Endothelial cell of umbilical vein (primary cell): ENCODE measurements at regions not wholly inside any gene's neighbourhood (a gene's known extent, or its start where the extent isn't known, plus 50 kb on each side); places are given as distances from the start of the nearest gene placed in this dataset.
A peak's percentile ranks its signal among the peaks of the same experiment; 100 is the strongest.

Source experiments
- BruUV-seq: library from RNA; stranded (reverse); fragments of 400-500 nt; replicated peaks from 2 replicates; lab custom pipeline; 2021; lab: Mats Ljungman, UMichigan
- CTCF ChIA-PET: fragments of 300-600, 350-600 bp; sonication (Branson Sonifier 250); formaldehyde crosslinking; loops from one replicate; lab custom pipeline; 2021; ENCODE audit warnings: antibody characterized with exemption, inconsistent platforms; lab: Charles Lee
- POLR2A ChIA-PET: fragments of 300-600, 350-600 bp; sonication (Branson Sonifier 250); formaldehyde crosslinking; loops from one replicate; lab custom pipeline; 2021; ENCODE audit warnings: antibody characterized with exemption, inconsistent platforms; lab: Charles Lee
- DNase-seq: peaks from one replicate; pipeline ENCODE4 v3.0.0-alpha.2; 2011; ENCODE audit warnings: low read depth, low spot score
- FAIRE-seq: peaks from 2 replicates; lab custom pipeline; 2011; peaks lifted over from hg19 to GRCh38; lab: Jason Lieb, UNC
- H2AFZ ChIP-seq: 2 replicates; pipeline ENCODE4 v1.6.0; 2012; ENCODE audit warnings: low read depth, low read length, control low read depth, inconsistent platforms
- H3K27ac ChIP-seq: 2 replicates; pipeline ENCODE4 v1.5.1; 2011; ENCODE audit warnings: low read depth, mild to moderate bottlenecking, control low read depth, low read length, moderate library complexity; ENCODE audit not compliant: insufficient read depth
- H3K27me3 ChIP-seq, 2 experiments: 2 replicates each; pipeline versions ENCODE4 v1.6.0 to v1.6.1; 2011; ENCODE audit warnings: low read length in 2 of 2, mixed read lengths in 1 of 2; ENCODE audit not compliant: control insufficient read depth in 2 of 2, insufficient read depth in 2 of 2
- H3K36me3 ChIP-seq, 2 experiments: 2 replicates in 1 of 2; 3 replicates in 1 of 2; pipeline ENCODE4 v1.5.1; 2011; ENCODE audit warnings: low read length in 2 of 2, mild to moderate bottlenecking in 1 of 2, moderate library complexity in 1 of 2; ENCODE audit not compliant: control insufficient read depth in 2 of 2, insufficient read depth in 2 of 2; ENCODE audit errors: extremely low read depth in 1 of 2
- H3K4me1 ChIP-seq: 3 replicates; pipeline ENCODE4 v1.5.1; 2011; ENCODE audit warnings: mild to moderate bottlenecking, low read length; ENCODE audit not compliant: control insufficient read depth, insufficient read depth; ENCODE audit errors: extremely low read depth
- H3K4me2 ChIP-seq: 2 replicates; pipeline ENCODE4 v1.6.1; 2011; ENCODE audit warnings: low read length, control low read depth, mixed read lengths; ENCODE audit not compliant: insufficient read depth
- H3K4me3 ChIP-seq, 3 experiments: fragments of 200-600 bp in 1 of 3; sonication (generic), shearing (Covaris generic) in 1 of 3; replicated peaks in 1 of 3; 2 replicates each; pipeline ENCODE4 v1.5.1; 2011 to 2016; ENCODE audit warnings: control low read depth in 3 of 3, low read length in 3 of 3, mild to moderate bottlenecking in 2 of 3, inconsistent platforms in 1 of 3, low read depth in 1 of 3, moderate library complexity in 1 of 3; ENCODE audit not compliant: insufficient read depth in 1 of 3
- H3K79me2 ChIP-seq: 2 replicates; pipeline ENCODE4 v1.6.0; 2012; ENCODE audit warnings: low read length, inconsistent platforms; ENCODE audit not compliant: control insufficient read depth, insufficient read depth
- H3K9ac ChIP-seq: replicated peaks from 2 replicates; pipeline ENCODE3; 2011; ENCODE audit warnings: low read length, control low read depth; ENCODE audit not compliant: insufficient read depth; ENCODE audit errors: extremely low read depth
- H3K9me1 ChIP-seq: replicated peaks from 3 replicates; pipeline ENCODE4 v1.6.0; 2011; ENCODE audit warnings: mild to moderate bottlenecking, low read length; ENCODE audit not compliant: control insufficient read depth, insufficient read depth; ENCODE audit errors: extremely low read depth
- H3K9me3 ChIP-seq: replicated peaks from 2 replicates; pipeline ENCODE4 v1.5.1; 2012; ENCODE audit warnings: low read length, inconsistent platforms; ENCODE audit not compliant: control insufficient read depth, insufficient read depth
- H4K20me1 ChIP-seq: replicated peaks from 2 replicates; pipeline ENCODE3; 2011; ENCODE audit warnings: mild to moderate bottlenecking, low read length; ENCODE audit not compliant: control insufficient read depth, insufficient read depth; ENCODE audit errors: extremely low read depth
- CTCF ChIP-seq, 2 donors: IDR thresholded peaks; 1 replicate in 1 of 2; 2 replicates in 1 of 2; pipeline ENCODE4 v1.5.1; 2011; ENCODE audit warnings: low read length in 2 of 2, mild to moderate bottlenecking in 2 of 2, moderate library complexity in 2 of 2, control low read depth in 1 of 2, inconsistent platforms in 1 of 2, low read depth in 1 of 2; ENCODE audit not compliant: insufficient read depth in 1 of 2; ENCODE audit errors: extremely low read depth in 1 of 2
- EZH2 ChIP-seq: IDR thresholded peaks from 2 replicates; pipeline ENCODE4 v1.6.1; 2012; ENCODE audit warnings: borderline replicate concordance, low read depth, mild to moderate bottlenecking, moderate library complexity, low read length, inconsistent platforms; ENCODE audit not compliant: severe bottlenecking
- FOS ChIP-seq: IDR thresholded peaks from 2 replicates; pipeline ENCODE4 v1.6.1; 2011; ENCODE audit warnings: mild to moderate bottlenecking, low read length, moderate library complexity, borderline replicate concordance; ENCODE audit not compliant: insufficient read depth
- GATA2 ChIP-seq: IDR thresholded peaks from 2 replicates; pipeline ENCODE4 v1.7.0; 2011; ENCODE audit warnings: low read depth, mild to moderate bottlenecking, moderate library complexity, mixed read lengths, low read length; ENCODE audit not compliant: insufficient read length, insufficient read depth
- JUN ChIP-seq: IDR thresholded peaks from 2 replicates; pipeline ENCODE4 v1.6.1; 2011; ENCODE audit warnings: borderline replicate concordance, low read depth; ENCODE audit not compliant: insufficient read length, insufficient read depth
- MYC ChIP-seq: IDR thresholded peaks from one replicate; pipeline ENCODE4 v1.6.1; 2011; ENCODE audit warnings: mild to moderate bottlenecking, low read depth, low read length
- POLR2A ChIP-seq: IDR thresholded peaks from 2 replicates; pipeline ENCODE4 v1.6.1; 2012; ENCODE audit warnings: low read depth, mild to moderate bottlenecking, control low read depth, low read length
- POLR2AphosphoS5 ChIP-seq: IDR thresholded peaks from 2 replicates; pipeline ENCODE4 v1.6.1; 2012; ENCODE audit warnings: low read depth, mild to moderate bottlenecking, control low read depth, low read length, moderate library complexity; ENCODE audit not compliant: insufficient read depth
- dilution Hi-C: fragments of 300-500 bp; cut with MboI; formaldehyde crosslinking; loops from one replicate; pipeline ENCODE4 v1.15.0; 2019; ENCODE audit warnings: low sequenced_read_pairs; ENCODE audit not compliant: extremely low pct_ligation_motif_present
- intact Hi-C: fragments of 100-400 bp; cut with micrococcal nuclease; formaldehyde crosslinking; loops from one replicate; pipeline ENCODE4 v1.10.0; 2022
- TF ChIP-seq, protein P1 (sequence below): IDR thresholded peaks from 2 replicates; pipeline ENCODE4 v1.6.1; 2011; ENCODE audit not compliant: insufficient read depth, insufficient read length

DNA sequence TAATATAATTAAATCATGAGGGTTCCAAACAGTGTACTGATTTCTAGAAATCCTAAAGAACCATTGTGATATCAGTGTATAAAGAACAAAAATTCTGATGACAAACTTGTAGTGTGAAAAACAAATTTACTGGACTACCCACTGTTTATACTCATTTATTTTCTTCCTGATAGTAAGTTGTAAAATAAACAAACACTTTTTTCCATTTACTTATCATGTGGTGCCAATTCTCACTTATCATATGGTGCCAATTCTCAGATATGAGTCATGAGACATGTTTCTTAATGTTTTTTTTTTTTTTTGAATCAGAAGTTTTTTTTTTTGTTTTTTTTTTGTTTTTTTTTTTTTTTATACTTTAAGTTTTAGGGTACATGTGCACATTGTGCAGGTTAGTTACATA lies 137.7 kb downstream of the LEPR start:
- DNase-seq, result peak; percentile 42
- Histone ChIP-seq H3K27me3 (no peaks in the 10 kb centered on the region), H3K9me3 (no peaks in the 10 kb centered on the region), H4K20me1 (no peaks in the 10 kb centered on the region), H3K36me3 (no peaks in the 10 kb centered on the region), H3K4me3 (no peak overlapping the region), H3K27ac (no peak overlapping the region), H3K4me2 (no peak overlapping the region), H3K9ac (no peak overlapping the region), H3K79me2 (no peaks in the 10 kb centered on the region), H3K4me1 (no peaks in the 10 kb centered on the region), H2AFZ (no peak overlapping the region), H3K9me1 (no peaks in the 10 kb centered on the region)
- no peak for FAIRE-seq
- intact Hi-C loops (no loop called here), dilution Hi-C loops (no loop called here)
- POLR2A ChIA-PET, result no interaction called here
- no TSS peak for BruUV-seq
- CTCF ChIA-PET, result no interaction called here
- no peak for TF ChIP-seq CTCF (IDR thresholded peaks at IDR 0.05; ENCODE audit: extremely low read depth in 1 of 2, insufficient read depth in 1 of 2, low read depth in 1 of 2, low read length in 2 of 2)
- TF ChIP-seq GATA2, result no peak
- TF ChIP-seq JUN, result no peak
- TF ChIP-seq MYC, result no peak
- TF ChIP-seq, protein P1, sequence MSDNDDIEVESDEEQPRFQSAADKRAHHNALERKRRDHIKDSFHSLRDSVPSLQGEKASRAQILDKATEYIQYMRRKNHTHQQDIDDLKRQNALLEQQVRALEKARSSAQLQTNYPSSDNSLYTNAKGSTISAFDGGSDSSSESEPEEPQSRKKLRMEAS, result no peak
- no peak for TF ChIP-seq EZH2
- TF ChIP-seq FOS, result no peak
- TF ChIP-seq POLR2AphosphoS5, result no peak
- TF ChIP-seq POLR2A, result no peak
